Astrocyte of the cerebellum (primary cell): ENCODE measurements at regions not wholly inside any gene's neighbourhood (a gene's known extent, or its start where the extent isn't known, plus 50 kb on each side); places are given as distances from the start of the nearest gene placed in this dataset.

Source experiments
- DNase-seq: peaks from one replicate; pipeline ENCODE4 v3.0.0-alpha.2; 2011; ENCODE audit warnings: low read depth
- H3K4me3 ChIP-seq: 2 replicates; pipeline ENCODE4 v1.5.1; 2011; ENCODE audit warnings: mild to moderate bottlenecking, low read depth, low read length, moderate library complexity
- in situ Hi-C: cut with HindIII; loops from 2 replicates; pipeline ENCODE4 v1.10.0; 2017; ENCODE audit warnings: low sequenced_read_pairs
- TF ChIP-seq, protein P1 (sequence below): IDR thresholded peaks from 2 replicates; pipeline ENCODE4 v1.5.1; 2012; ENCODE audit warnings: low read length, low read depth, moderate library complexity, mild to moderate bottlenecking; ENCODE audit errors: missing control alignments

DNA sequence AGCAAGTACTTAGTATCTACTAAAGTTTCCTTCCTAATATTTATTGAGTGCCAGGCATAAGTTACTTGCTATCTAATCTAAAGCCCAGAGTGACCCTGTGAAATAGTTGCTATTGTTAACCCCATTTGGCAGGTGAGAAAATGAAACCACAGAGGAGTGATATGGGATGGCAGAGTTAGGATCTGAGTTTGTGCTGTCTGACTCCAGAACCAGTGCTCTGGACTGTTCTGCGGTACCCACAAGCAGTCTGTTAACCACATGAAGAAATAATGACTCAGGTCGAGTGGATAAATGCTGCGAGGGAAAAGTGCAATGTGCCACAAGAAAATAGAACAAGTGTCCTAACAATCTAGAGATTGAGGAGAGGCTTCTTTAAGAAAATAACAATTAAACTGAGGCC, 60.7 kb upstream of the GZMB start:
- H3K4me3 ChIP-seq: no peak overlapping the region
- in situ Hi-C loops: no loop called here
- TF ChIP-seq, protein P1, sequence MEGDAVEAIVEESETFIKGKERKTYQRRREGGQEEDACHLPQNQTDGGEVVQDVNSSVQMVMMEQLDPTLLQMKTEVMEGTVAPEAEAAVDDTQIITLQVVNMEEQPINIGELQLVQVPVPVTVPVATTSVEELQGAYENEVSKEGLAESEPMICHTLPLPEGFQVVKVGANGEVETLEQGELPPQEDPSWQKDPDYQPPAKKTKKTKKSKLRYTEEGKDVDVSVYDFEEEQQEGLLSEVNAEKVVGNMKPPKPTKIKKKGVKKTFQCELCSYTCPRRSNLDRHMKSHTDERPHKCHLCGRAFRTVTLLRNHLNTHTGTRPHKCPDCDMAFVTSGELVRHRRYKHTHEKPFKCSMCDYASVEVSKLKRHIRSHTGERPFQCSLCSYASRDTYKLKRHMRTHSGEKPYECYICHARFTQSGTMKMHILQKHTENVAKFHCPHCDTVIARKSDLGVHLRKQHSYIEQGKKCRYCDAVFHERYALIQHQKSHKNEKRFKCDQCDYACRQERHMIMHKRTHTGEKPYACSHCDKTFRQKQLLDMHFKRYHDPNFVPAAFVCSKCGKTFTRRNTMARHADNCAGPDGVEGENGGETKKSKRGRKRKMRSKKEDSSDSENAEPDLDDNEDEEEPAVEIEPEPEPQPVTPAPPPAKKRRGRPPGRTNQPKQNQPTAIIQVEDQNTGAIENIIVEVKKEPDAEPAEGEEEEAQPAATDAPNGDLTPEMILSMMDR: no peak
- DNase-seq: no peak

DNA sequence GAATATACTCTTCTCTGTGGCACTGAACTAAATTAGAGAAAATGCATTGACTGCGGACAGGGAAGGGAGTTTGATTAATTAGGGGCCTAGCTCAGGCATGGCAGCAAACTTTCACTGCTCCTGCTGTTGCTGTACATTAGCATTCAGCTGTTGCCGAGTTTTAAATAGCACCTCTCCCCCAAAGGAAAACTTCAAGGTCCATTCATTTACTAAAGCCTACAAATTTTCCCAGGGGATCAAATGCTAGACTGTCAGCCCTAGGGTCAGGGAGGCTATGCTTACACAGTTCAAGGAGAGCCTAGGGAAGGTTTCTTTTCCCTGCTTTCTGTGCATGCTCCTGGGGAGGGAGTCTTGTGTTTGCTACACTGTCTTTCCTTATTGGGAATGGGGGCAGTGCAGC, 60.0 kb upstream of the GZMB start:
- H3K4me3 ChIP-seq: no peak overlapping the region
- TF ChIP-seq, protein P1: no peak
- no peak for DNase-seq

GRCh38 chr14:24693353-24693737, 59.4 kb upstream of the GZMB start:
- H3K4me3 ChIP-seq: no peak overlapping the region
- no peak for DNase-seq
- TF ChIP-seq, protein P1: no peak
- in situ Hi-C loops: no loop called here

More for the DNA sequence above, 60.0 kb upstream of the GZMB start:
- in situ Hi-C loops: no loop called here

GRCh38 chr14:24692382-24693352, 58.7 kb upstream of the GZMB start:
- no peak overlapping the region for H3K4me3 ChIP-seq
- DNase-seq: no peak
- in situ Hi-C loops: no loop called here
- TF ChIP-seq, protein P1: no peak

GRCh38 chr14:24690492-24690891, 56.5 kb upstream of the GZMB start:
- no peak for DNase-seq
- TF ChIP-seq, protein P1: no peak
- no peak overlapping the region for H3K4me3 ChIP-seq
- in situ Hi-C loops: no loop called here

GRCh38 chr14:24688030-24688658, 54.2 kb upstream of the GZMB start:
- TF ChIP-seq, protein P1: no peak
- H3K4me3 ChIP-seq: no peak overlapping the region
- in situ Hi-C loops: no loop called here
- no peak for DNase-seq
